NCI-H2196 (cell line): ENCODE measurements at regions not wholly inside any gene's neighbourhood (a gene's known extent, or its start where the extent isn't known, plus 50 kb on each side); places are given as distances from the start of the nearest gene placed in this dataset.
"Not testable (repeated sequence)": the region's sequence is repeated elsewhere in the genome, so short reads cannot be mapped to it uniquely, and the experiment has no call there.

ENCODE experiments used
- DNase-seq: peaks from one replicate; lab custom pipeline; 2025; ENCODE audit not compliant: unreplicated experiment; lab: John Stamatoyannopoulos, UW

GRCh38 chr2:109690822-109691541, 76.8 kb downstream of the SOWAHC start:
- no peak for DNase-seq

- no peak for DNase-seq
Measured at GRCh38 chr2:109692013-109692743, 78.0 kb downstream of the SOWAHC start.

- DNase-seq: not testable (repeated sequence)
Measured at GRCh38 chr2:109692831-109693230, 78.7 kb downstream of the SOWAHC start.

- not testable (repeated sequence) for DNase-seq
Measured at GRCh38 chr2:109693292-109693691, 79.1 kb downstream of the SOWAHC start.

- DNase-seq: no peak
Measured at GRCh38 chr2:109694190-109694589, 80.0 kb downstream of the SOWAHC start.

DNA sequence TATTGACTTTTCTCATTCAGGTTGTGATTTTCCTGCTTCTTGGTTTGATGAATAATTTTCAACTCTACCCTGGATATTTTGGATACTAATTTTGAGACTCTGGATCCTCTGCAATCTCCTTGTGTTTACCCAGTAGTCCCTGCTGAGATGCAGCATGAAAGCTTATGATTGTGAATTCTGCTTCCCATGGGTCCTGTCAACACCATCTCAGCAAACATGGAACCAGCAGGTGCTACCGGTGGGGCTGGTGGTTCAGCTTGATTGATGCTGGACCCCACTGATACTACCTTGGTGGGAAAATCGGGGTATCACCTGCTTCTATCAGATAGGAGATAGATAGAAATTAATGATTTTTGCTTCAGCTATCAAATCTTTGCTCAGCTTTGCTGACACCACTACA, 81.1 kb downstream of the SOWAHC start:
- DNase-seq: no peak

DNA sequence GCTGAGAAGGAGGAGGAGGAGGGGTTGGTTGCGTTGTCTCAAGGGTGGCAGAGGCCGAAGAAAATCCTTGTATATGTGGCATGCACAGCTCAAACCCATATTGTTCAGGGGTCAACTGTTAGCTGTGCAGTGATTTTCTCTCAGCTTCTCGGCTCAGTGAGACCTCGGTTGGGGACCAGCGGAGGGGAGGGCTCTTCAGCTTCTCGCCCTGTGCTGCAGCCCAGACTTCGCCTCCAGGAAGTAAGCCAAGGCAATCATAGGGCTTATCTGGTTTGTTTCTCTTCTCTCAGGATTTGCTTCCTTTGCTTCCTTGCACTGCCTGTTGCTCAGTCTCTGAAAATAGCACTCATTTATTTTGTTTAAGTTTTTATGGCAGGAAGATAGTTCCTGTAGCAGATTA, 85.5 kb downstream of the SOWAHC start:
- DNase-seq: no peak

- DNase-seq: no peak
Measured at GRCh38 chr2:109700680-109701274, 86.6 kb downstream of the SOWAHC start.

DNA sequence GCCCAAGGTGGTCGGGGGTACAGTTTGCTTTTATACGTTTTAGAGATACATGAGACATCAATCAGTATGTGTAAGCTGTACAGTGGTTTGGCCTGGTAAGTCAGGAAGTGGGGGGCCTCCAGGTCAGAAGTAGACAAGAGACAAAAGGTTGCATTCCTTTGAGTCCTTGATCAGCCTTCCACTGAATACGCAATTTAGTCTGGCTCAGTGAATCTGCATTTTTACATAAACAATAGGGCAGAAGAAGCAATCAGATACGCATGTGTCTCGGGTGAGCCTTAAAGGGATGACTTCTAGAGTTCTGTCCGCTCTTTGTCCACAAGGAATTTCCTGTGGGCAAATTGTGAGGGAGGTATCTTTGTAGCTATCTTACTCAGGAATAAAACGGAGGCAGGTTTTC, 87.2 kb downstream of the SOWAHC start:
- no peak for DNase-seq

GRCh38 chr2:109702250-109702985, 88.3 kb downstream of the SOWAHC start:
- DNase-seq: no peak

DNA sequence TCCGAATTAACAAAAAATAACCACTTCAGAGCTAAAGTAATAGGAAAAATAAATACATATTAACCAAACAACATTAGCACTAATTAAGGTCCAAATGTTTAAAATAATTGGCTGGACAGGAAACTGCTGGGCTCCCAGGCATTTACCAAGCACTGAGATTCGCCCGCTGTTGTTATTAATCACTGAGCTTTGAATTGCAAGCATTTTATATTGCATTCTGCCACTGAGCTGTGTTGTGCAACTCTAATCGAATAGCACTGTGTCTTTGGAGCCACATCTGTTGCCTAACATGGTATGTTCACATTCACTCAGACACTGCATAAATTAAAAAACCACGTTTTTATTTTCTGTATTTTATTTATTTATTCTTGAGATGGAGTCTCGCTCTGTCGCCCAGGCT, 88.9 kb downstream of the SOWAHC start:
- DNase-seq: no peak

DNA sequence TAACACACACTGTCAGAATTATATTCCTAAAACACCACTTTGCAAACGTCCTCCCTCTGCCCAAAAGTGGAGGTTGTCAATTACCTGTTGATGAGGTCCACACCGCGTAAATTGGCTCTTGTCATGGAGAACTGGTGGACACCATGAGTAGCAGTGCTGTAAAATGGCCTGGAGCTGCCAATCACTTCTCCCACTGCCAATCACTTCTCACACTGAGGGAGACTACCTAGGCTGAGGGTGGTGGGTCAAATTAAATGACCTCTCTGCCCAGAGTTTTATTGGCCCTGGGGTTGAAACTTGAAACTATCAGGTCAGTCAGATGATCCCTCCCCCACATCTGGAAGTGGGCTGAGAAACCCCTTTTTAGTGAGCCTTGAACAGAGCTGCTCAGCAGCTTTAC, 89.6 kb downstream of the SOWAHC start:
- no peak for DNase-seq

DNA sequence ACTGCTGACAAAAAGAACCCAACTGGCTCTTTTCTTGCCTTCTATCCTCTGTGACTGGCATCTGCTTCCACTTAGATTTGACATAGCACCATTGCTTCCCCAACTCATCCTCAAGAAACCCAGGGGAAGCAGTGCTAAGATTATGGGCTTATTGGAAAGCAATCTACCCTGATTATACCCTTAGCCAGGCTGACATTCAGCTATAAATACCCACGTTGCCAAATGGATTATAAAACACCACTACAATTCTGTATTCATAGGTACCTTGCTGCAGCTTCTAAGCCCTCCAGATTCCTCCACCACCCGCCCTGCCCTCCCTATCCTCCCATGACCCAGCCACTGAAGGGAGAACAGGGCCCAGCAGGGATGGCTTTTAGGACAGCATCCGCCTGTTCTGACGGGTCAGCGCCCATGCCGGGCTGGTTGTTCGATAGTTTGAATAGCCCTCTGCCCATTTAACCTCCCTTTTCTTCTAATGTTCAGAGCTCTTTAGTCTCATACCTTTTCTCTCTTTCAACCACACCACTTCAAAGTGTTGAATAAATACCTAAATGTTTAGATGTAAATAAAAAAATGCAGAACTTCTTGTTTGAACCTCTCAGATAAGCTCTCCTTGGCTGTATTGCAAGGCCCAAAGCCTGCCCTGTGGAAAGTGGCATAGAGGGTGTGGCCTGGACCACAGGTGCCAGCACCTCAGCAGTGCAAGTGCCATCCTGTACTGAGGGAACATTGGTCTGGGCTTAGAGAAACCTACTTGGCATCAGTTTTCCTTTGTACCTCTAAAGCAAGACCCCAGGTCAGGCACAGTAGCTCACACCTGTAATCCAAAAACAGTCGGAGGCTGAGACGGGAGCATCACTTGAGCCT, 86.6 kb upstream of the RGPD5 start:
- DNase-seq: no peak

DNA sequence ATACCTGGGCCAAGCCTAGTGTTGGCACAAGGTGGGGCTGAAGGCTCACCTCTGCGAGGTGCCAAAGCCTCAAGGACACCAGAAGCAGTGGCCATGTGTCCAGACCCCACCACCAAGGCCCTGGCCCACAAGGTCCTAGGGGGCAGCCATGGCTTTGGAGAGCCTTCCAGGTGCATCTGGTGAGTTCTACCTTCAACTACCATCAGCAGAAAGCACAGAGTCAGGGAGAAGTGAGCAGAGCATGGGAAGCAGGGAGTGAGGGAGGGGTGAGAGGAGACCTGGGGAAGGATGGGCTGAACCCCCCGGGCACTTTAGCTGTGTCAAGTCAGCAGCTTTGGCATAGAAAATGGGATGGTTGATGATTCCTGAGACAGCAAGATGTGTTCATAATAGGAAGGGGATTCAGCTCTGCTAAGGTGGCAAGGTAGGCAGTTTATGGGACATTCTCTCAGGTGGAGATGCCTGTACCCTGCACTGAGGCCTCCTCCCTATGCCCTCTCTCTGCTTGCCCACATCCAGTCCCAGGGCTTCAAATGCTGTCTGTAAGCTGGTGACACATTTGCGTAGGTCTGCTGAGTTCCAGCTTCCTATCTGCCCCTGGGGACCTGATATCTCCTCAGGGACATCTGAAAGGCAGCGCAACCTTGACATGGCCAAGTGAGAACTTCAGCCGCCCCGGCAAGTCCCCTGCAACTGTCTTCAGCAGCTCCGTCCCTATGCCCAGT, 83.4 kb upstream of the RGPD5 start:
- DNase-seq: no peak

DNA sequence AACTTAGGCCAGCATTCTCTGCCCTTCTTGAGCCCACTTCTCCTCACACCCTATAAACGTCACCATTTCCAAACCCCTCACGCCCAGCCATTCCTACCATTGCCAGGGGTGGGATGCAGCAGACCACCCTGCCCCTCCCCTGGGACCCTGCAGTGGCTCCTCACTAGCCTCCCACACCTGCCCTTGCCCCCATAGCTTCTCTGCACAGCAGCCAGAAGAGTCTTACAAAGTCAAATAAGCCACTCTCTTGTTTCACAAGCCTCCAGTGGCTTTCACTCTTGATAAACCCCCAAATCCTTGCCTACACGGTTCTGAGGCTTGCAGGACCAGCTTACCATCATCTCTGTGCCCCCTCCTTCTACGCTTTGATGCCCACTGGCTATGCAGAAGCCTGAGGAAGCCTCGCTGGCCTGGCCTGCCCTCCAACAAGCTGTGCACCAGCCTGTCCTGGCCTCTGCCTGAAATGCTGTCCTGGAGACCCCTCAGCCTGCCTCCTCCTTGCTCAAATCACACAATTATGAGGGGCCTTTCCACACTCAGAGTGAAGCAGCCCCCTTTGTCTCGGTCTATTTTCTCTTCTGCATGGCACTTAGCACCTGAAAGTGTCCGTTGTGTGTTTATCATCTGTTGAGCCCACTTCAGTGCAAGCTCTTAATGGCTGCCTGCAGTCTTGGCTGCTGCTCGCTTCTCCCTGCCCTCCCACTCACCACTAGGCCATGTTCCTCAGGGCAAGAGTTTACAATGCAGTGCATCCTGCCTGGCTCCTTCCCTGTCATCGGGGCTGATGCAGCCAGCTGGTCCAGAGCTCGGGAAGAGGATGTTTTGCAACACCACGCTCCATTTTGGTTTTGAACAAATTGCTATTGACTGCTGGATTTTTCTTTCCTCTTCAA, 82.6 kb upstream of the RGPD5 start:
- no peak for DNase-seq

- no peak for DNase-seq
Measured at GRCh38 chr2:109712123-109712449, 82.0 kb upstream of the RGPD5 start.

DNA sequence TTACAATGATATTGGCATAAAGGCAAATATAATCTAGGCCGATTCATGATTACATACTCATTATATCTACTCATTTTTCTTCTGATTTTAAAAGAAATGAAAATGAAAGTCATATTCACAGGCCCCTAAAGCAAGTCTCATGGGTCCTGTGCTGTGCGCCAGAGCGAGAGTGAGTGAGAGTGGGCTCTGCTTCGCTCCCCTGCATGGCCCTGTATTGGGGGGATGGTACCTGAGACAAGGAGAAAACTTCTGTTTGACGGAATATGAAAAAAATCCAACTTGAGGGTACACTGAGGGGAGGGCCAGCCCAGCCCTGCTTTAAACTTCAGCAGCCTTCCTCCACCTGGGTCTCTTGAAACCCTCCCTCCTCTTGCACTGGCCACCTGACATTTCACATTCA, 81.4 kb upstream of the RGPD5 start:
- no peak for DNase-seq

DNA sequence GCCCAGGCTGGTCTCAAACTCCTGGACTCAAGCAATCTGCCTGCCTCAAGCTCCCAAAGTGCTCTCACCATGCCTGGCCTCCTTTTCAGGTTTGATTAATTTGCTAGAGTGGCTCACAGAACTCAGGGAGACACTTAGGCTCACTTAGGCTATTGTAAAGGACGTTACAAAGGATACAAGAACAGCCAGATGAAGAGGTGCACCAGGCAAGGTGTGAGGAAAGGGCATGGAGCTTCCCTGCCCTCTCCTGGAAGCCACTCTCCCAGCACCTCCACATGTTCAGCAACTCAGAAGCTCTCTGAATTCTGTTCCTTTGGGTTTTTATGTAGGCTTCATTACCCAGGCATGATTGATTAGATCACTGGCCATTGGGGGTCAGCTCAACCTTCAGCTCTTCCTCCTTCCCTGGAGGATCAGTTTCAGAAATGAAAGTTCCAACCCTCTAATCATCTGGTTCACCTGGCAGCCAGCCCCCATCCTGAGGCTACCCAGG, 78.7 kb upstream of the RGPD5 start:
- no peak for DNase-seq

DNA sequence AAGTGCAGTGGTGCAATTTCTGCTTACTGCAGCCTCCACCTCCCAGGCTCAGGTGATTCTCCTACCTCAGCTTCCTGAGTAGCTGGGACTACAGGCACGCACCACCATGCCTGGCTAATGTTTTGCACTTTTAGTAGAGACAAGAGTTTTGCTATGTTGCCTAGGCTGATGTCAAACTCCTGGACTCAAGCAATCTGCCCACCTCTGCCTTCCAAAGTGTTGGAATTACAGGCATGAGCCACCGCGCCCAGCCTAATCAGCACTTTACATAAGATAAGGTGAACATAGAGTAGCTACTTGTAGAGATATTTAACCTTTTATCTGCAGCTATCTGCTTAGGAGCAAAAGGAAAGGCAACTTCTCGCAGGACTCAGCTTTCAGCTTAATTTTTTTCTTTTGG, 77.5 kb upstream of the RGPD5 start:
- DNase-seq: not testable (repeated sequence)
